GM11168 (cell line): ENCODE measurements at regions not wholly inside any gene's neighbourhood (a gene's known extent, or its start where the extent isn't known, plus 50 kb on each side); places are given as distances from the start of the nearest gene placed in this dataset.

ENCODE experiments used
- in situ Hi-C: fragments of 300-500 bp; cut with MboI; formaldehyde crosslinking; loops from one replicate; pipeline ENCODE4 v1.12.0; 2022; ENCODE audit warnings: low sequenced_read_pairs; ENCODE audit not compliant: unreplicated experiment

DNA sequence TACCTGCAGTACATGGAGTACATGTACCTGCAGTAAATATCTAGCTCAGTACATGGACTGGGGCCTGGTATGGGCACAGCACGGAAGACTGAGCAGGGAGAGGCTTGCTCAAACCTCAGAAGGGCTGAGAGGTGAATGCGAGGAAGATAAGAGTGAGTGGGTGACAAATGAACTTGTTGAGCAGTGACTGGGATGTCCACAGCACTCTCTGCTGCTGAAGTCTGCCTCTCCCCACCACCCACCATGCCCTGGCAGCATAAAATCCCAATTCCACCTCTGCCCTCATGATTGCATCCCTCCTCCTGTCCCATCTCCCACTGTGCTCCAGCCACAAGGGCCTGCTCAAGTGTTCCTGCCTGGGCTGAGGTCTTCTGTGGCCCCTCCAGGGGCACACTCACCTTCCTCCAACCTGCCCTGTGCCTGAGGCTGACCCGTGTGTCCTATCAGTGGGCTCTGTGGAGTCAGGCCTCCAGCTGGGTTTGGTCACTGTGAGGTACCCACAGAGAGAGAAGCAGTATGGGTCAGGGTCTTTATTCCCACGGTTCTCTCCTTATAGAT, 114.2 kb downstream of the FOXD2 start:
- in situ Hi-C loops, result no loop called here

DNA sequence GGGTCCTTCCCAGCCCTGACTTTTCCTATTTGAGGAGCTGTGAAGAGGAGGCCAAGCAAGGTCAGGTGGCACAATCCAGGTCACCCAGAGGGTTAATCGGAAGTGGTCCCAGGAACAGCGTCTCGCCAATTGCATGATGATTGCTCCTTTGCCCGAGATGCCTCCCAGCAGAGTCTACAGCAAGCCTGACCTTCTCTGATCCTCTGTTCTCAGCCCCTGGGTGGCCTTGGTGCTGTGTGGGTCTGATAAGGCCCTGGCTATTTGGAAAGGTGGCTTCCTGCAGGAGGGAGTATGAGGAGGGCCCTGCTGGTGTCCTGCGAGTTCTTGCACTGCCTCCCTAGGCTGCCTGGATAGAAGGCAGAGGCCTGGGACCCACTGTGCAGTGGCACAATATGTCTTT, 116.2 kb downstream of the FOXD2 start:
- in situ Hi-C loops, result no loop called here

DNA sequence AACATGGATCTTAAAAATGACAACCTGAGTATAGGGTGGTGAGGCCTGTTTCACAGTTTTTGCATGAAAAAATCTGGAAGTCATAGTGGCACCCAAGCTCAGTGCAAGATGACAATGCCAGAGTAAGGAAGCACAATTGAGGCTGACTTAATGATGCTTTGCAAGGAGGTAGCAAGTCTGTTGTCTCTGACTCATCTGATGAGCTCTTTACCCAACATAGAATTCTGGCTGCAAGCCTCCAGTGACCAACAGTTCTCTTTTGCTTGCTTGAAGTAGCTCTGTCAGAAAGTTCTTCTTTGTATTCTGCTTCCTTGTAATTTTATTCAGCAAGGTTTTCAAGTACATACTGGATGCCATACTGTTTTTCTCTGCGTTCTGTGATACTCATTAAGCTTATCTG, 117.1 kb downstream of the FOXD2 start:
- in situ Hi-C loops, result no loop called here

DNA sequence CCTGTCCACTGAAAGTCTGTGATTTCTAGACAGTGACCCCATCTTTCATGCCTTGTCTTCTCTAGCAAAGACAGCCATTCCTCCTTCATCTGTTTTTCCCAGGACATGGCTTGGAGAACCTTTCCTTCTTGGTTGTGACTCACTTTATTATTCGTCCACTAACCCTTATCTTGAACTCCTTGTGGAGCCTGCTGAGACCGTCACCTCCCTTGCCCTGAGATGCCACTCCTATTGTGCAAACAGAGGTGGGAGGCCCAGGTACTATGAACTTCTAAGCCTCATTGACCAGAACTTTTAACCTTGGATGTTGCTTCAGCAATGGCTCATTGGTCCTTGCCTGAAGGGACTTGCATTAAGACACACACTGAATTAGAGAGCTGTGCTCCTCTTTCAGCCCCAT, 117.5 kb downstream of the FOXD2 start:
- in situ Hi-C loops, result no loop called here

DNA sequence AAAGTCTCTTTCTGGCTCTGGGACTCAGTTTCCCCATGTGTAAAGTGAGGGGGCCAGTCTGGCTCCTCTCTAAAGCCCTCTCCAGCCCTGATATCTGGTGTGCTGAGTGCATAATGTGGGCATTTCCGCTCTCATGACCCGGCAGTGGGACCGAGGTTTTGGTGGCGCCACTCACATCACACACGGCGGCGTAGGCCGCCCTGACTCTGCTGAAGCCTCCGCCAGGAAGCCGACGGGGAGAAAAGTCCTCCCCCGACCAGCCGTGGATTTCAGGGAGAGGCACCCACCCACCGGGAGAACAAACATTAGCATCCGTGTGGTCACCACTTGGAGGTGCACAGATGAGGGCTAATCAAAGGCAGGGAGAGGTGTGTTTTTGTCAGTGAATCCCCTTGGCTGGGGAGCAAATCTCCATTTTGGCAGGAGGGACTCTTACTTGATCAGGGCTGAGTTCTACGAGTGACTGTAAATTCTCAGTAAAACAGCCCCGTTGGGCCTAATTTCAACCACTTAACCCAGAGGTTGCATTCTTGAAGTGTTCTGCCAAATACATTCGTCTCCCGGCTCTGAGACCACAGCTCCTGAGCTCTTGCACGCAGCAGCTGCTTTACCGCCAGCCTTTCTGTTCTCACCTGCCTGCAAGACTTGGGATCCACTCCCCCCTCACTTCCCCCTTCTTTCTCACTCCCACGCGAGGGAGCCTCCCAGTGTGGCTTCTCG, 118.2 kb downstream of the FOXD2 start:
- in situ Hi-C loops, result no loop called here

DNA sequence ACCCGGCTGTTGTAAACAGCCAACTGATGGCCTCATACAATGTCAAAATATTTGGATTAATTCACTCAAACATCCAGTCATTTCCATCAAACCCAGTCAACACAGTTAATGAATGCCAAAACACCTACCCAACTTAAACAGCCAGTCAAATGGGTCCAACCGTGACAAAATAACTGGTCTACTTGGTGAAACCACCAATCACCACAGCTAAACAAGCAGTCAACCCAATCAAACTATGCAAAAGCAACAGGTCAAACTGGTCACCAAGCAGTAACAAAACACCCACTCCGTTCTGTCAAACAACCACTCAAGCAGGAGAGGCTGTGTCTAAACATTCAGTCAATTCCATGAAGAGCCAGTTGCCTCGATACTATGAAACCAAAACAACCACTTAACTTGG, 119.2 kb downstream of the FOXD2 start:
- in situ Hi-C loops, result no loop called here

DNA sequence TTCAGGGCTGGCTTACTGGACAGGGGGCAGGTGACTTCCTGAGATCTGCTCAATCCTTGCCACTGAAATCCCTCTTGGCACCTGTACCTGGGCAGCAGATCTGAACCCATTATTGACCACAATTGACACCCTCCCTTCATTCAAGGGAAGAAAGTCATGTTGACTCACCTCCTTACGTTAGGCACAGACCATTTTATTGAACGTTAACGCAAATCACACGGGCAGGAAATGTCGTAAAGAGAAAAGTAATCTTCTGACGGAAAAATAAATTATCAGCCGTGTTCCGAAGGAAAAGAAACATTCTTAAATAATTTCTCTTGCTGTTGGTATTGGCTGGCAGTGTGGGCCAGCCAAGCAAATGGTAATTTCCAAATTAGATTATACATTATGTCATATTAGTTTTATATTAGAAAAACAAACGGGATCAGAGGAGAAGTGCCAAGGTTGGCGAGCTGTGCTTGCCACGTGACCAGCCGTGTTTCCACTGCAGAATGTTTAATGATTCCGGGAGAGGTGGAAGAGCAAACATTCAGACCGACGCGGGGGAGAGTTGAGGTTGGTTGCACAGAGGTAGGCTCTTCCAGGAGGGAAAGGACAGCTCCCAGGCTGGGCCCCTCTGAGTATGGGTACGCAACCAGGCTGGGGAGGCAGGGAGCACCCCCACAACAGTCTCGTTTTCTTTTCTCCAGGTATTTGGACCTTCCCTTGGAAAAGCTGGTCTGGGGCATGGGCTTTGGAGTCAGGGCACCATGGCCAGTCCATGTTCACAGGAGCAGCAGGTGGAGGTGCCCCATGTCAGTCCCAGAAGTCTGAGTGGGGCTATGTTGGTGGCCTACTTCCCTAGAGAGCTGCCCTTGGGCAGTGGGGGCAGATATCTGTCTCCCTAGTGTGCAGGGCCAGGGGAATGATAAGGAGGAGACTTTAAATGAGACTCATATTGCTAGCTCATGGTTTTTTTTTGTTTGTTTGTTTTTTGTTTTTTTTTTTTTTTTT, 121.1 kb downstream of the FOXD2 start:
- in situ Hi-C loops, result no loop called here

DNA sequence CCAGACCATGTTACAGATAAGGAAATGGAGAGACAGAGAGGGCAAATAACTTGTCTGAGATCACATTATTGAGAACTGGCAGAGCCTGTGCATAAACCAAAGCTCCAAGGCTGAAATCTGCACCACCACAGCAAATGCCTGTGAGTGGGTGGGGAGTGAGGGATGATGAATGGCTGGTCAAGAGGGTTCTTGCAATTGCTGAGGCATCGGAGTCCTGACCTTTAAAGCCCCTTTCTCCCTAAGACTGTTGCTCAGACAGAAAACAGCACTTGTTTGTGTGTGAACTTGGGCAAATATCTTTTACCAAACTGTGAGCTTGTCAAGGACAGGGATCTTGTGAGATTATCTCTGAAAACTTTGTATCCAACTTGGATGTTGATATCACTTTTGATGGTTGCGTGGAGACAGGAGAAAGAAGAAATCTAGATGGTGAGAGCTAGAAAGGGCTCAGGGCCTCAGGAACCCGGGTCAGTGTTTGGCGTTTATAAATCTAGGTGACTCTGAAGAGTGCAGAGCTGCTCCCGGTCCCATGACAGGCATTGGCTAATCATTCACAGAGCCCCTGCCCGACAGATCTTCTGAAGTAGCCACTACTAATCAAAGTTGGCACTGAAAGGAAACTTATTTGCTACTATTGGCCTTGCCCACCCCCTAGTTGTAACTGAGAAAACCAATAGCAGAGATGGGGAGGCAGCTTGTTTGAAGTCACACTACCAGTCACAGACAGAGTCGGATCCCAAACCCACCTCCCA, 122.3 kb downstream of the FOXD2 start:
- in situ Hi-C loops, result no loop called here

DNA sequence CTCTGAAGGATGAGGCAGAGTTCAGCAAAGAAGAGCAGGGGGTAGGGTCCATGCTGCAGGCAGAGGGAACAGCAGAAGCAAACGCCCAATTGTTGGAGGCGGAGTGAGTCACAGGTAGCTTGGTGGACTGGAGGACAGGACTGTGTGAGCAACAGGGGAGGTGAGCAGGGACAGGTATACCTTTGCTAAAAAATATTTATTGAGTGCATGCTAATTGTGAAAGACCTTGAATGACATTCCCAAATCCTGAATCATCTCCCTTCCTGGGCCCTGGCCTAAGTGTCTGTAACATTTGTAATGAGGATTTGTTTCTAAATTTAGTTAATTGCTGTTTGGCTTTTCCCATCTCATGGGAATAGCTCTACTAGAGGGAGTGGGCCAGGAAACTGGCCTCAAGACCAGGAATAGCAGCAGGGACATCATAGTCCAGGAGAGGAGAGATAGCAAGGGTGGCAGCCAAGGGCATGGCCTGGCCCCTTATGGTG, 123.7 kb downstream of the FOXD2 start:
- in situ Hi-C loops, result no loop called here

DNA sequence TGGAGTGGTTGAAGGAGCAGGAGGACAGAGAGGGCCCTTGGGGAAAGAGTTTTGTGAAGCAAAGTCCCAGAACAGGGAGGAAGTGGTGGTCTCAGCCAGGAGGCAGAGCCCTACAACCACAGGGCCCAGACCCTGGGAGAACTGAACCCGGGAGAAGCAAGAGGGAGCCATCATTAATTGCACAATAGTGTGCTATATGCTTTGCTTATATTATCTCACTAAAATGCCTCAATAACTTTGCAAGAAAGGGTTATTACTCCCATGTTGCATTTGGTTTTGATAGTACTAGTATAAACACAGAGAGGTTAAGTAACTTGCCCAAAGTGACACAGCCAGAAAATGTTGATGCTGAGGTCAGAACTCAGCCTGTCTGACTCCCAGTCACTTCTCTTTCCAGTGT, 124.3 kb downstream of the FOXD2 start:
- in situ Hi-C loops, result no loop called here

DNA sequence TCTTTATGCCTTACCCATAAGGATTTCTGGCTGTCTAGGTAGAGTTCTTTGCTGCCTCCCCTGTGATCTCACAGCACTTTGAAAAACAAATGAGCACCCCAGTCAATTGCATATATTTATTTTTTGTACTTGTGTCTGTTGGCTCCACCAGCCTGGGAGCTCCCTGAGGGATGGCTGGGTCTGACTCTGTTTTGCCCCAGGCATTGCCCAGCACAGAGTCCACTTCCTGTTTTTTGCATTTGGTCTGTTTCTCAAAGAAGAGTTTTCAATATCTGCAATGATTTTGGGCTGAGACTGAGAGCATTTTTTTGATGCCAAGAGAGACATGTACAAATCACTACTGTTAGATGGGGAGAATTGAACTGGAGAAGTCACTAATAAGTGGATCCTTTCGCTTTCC, 125.0 kb downstream of the FOXD2 start:
- in situ Hi-C loops, result no loop called here

DNA sequence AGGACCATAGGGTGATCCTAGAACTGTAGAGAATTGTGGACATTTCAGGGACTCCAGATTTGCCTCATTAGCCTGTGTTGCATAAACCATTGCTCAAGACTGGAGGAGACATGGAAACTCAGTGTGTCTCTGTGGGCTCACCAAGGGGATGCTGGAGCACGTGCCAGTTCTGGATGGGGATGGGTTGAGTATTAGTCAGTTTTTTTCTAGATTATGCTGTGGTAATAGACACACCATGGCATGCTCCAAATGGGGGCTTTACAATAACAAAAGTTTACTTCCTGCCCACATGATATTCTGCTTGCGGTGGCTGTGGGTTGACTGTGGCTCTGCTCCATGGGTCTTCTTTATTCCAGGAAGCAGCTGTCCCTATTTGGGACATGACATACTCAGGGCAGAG, 125.4 kb downstream of the FOXD2 start:
- in situ Hi-C loops, result no loop called here

DNA sequence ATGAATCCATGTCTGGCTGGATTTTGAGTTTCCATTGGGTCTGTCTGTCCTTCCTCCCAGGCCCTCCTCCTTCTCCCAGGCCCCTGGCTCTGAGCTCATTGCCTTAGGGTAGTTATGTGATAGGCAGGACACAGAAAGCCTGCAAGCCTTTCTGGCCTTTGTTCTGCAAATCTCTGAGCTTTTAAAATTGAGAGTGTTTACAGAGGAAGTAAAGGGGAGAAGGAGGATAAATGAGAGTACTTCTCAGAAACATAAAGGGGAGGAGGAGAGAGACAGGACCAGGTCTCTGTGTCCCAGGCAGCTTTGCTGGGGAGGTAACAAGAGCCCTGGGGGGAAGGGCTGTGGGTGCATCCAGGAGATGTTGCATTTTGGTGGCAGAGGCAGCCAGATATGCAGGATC, 126.7 kb downstream of the FOXD2 start:
- in situ Hi-C loops, result no loop called here

DNA sequence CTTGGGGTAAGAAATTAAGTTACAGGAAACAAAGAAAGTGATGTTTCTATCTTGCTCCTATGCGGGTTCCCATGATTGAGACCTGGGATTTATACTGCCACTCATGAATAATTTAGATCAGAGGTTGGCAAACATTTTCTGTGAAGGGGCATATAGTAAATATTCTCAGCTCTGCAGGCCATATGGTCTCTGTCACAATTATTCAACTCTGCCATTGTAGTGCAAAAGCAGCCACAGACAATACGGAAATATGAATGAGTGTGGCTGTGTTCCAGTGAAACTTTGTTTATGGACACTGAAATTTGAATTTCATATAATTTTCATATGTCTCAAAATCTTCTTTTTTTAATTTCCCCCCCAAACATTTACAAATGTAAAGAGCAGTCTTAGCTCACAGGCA, 127.2 kb downstream of the FOXD2 start:
- in situ Hi-C loops, result no loop called here

DNA sequence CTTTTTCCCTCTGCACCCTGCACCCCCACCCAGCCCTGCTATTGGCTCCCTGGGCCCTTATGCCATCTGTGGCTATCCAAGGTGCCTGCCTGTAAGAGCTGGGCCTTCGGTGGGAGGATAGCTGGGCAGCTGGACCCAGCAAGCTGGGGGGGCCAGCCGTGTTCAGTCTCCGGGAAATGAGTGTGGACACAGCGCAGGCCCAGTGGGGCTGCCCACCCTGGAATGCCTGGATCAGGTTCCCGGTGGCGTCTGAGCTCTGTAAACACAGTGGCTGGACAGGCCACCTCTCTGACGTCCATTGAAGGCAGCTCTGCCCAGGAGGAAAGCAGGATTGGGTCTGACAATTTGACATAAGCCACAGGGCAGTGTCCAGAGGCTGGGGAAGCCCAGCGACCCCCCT, 127.8 kb downstream of the FOXD2 start:
- in situ Hi-C loops, result no loop called here

DNA sequence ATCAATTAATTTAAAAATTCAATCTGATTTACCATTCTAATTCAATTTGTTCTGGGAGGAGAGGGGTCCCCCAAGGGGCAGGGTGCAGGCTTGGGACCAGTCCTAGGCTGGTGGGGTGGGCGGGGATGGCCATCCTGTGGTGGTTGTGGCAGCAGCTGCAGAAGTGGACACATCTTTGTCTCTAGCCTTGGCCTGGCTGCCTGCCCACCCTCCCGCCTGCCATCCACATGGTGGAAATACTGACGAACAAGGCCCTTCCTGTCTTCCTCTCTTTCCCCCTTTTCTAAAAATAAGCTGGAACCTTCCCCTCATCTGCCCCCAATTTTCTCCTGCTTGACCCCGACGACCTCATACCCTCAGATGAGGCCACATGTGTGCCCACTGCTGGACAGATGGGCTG, 130.9 kb downstream of the FOXD2 start:
- in situ Hi-C loops, result no loop called here

DNA sequence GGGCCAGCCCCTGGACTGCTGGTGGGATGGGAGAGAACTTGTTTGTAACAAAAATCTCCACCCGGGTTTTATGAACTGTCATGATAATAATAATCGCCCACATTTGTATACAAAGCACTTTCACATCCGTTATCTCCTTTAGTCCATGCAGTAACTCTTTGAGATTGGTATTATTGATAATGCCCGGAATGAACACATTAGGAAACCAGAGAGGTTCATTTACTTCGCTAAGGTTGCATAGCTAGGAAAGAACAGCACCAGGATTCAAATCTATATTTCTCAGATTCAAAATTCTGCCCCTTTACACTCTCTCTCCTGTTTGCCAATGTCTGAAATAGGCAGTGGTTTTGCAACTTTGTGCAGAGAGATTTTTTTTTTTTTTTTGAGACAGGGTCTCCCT, 131.4 kb downstream of the FOXD2 start:
- in situ Hi-C loops, result no loop called here

DNA sequence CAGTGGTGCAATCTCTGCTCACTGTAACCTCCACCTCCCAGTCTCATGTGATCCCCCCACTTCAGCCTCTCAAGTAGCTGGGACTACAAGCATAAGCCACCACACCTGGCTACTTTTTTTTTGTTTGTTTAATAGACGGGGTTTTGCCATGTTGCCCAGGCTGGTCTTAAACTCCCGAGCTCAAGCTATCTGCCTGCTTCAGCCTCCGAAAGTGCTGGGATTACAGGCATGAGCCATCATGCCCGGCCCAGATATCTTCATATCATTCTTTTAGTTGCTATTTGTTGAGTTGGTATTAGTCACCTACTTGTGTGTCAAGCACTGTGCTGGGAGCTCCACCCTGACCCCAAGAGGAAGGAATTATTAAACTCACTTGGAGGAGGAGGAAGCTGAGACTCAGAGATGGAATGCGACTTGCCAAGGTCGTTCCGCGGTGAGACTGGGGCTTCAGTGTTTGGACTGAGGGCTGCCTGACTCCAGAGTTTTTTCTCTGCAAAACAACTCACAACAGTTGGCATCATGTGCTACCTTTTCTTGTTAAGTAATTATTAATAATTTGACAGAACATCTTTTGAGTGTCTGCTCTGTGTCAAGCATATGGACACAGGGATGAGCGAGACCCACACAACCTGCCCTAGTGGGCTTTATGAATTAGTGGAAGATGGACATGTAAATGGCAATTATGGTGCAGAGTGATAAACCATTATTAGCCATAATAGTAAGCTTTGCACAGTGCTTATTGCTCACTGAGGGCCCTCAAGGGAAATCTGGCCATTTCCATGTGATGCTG, 132.0 kb downstream of the FOXD2 start:
- in situ Hi-C loops, result no loop called here

DNA sequence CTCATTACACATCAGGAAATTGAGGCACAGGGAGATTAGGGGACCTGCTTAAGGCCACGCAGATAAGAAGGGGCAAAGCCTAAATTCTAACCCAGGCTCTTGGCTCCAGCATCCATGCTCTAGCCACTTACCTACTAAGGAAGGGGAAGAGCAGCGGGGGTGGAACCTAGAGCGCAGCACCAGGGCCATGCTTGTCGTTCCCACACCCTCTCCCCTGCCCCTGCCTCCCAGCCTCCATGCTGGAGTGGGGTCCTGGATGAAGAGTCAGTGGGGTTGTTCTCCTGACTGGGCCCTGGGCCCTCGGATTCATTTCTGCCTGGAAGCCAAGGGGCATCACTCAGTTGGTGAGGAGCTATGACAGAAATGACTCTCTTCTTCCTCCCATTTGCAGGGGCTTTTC, 133.3 kb downstream of the FOXD2 start:
- in situ Hi-C loops, result no loop called here

DNA sequence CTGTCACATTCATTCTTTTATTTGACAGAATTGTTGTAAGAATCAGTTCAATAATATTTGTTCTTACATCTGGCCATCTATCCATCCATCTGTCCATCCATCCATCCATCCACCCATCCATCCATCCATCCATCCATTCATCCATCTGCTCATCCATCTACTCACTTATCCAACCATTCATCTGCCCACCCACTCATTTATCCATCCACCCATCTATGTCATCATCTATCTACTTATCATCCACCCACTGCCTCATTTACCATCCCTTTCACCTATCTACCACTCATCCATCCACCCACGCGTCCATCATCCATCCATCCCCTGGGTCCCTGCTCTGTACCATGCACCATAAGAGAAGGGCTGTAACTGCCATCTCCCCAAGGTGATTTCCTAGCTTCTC, 134.1 kb downstream of the FOXD2 start:
- in situ Hi-C loops, result no loop called here
